Osteocyte (in vitro differentiated cells): ENCODE measurements at regions not wholly inside any gene's neighbourhood (a gene's known extent, or its start where the extent isn't known, plus 50 kb on each side); places are given as distances from the start of the nearest gene placed in this dataset.

ENCODE experiments used
- DNase-seq: peaks from one replicate; pipeline ENCODE4 v3.0.0; 2021; ENCODE audit warnings: mixed read lengths; ENCODE audit not compliant: unreplicated experiment; ENCODE audit errors: extremely low spot score
- H3K27ac Mint-ChIP-seq: one replicate; pipeline ENCODE4 v1.8.0; 2021; ENCODE audit warnings: mild to moderate bottlenecking, mixed read lengths; ENCODE audit not compliant: unreplicated experiment
- H3K27me3 Mint-ChIP-seq: one replicate; pipeline ENCODE4 v1.8.0; 2021; ENCODE audit warnings: mixed read lengths; ENCODE audit not compliant: unreplicated experiment
- H3K36me3 Mint-ChIP-seq: one replicate; pipeline ENCODE4 v1.8.0; 2021; ENCODE audit warnings: mixed read lengths; ENCODE audit not compliant: unreplicated experiment
- H3K4me1 Mint-ChIP-seq: one replicate; pipeline ENCODE4 v1.8.0; 2021; ENCODE audit warnings: mixed read lengths; ENCODE audit not compliant: unreplicated experiment
- H3K4me3 Mint-ChIP-seq: one replicate; pipeline ENCODE4 v1.8.0; 2021; ENCODE audit warnings: mild to moderate bottlenecking, moderate library complexity, mixed read lengths; ENCODE audit not compliant: unreplicated experiment
- H3K9me3 Mint-ChIP-seq: one replicate; pipeline ENCODE4 v1.8.0; 2021; ENCODE audit warnings: mixed read lengths; ENCODE audit not compliant: unreplicated experiment
- CTCF ChIP-seq: fragments of 200-600 bp; sonication (generic); IDR thresholded peaks from 2 replicates; pipeline ENCODE4 v1.5.0; 2021; ENCODE audit warnings: antibody characterized with exemption, mild to moderate bottlenecking, moderate library complexity

GRCh38 chr14:66237741-66238140 lies 248.4 kb upstream of the CCDC196 start:
- no peak for TF ChIP-seq CTCF
- H3K4me3 Mint-ChIP-seq, result no peak overlapping the region
- no peak overlapping the region for H3K27ac Mint-ChIP-seq
- no peak for DNase-seq
- peaks cover 14% of the 10 kb centered on the region for H3K9me3 Mint-ChIP-seq
- no peaks in the 10 kb centered on the region for H3K36me3 Mint-ChIP-seq
- no peaks in the 10 kb centered on the region for H3K27me3 Mint-ChIP-seq
- H3K4me1 Mint-ChIP-seq, result no peaks in the 10 kb centered on the region

GRCh38 chr14:66238969-66239368 lies 247.2 kb upstream of the CCDC196 start:
- H3K4me3 Mint-ChIP-seq, result no peak overlapping the region
- peaks cover 14% of the 10 kb centered on the region for H3K9me3 Mint-ChIP-seq
- H3K27me3 Mint-ChIP-seq, result no peaks in the 10 kb centered on the region
- no peaks in the 10 kb centered on the region for H3K4me1 Mint-ChIP-seq
- H3K36me3 Mint-ChIP-seq, result no peaks in the 10 kb centered on the region
- no peak overlapping the region for H3K27ac Mint-ChIP-seq
- TF ChIP-seq CTCF, result no peak
- DNase-seq, result no peak

GRCh38 chr14:66239589-66239988 lies 246.6 kb upstream of the CCDC196 start:
- DNase-seq, result no peak
- Mint-ChIP-seq H3K4me1 (no peaks in the 10 kb centered on the region), H3K36me3 (no peaks in the 10 kb centered on the region), H3K27ac (no peak overlapping the region), H3K4me3 (no peak overlapping the region), H3K27me3 (no peaks in the 10 kb centered on the region), H3K9me3 (peaks cover 14% of the 10 kb centered on the region)
- no peak for TF ChIP-seq CTCF

GRCh38 chr14:66240105-66240504 lies 246.1 kb upstream of the CCDC196 start:
- Mint-ChIP-seq H3K9me3 (peaks cover 14% of the 10 kb centered on the region), H3K4me1 (no peaks in the 10 kb centered on the region), H3K36me3 (no peaks in the 10 kb centered on the region), H3K27ac (no peak overlapping the region), H3K4me3 (no peak overlapping the region), H3K27me3 (no peaks in the 10 kb centered on the region)
- DNase-seq, result no peak
- no peak for TF ChIP-seq CTCF

- Mint-ChIP-seq H3K9me3 (peaks cover 14% of the 10 kb centered on the region), H3K27ac (no peak overlapping the region), H3K4me3 (no peak overlapping the region), H3K4me1 (no peaks in the 10 kb centered on the region), H3K36me3 (no peaks in the 10 kb centered on the region), H3K27me3 (no peaks in the 10 kb centered on the region)
- no peak for DNase-seq
- no peak for TF ChIP-seq CTCF
Observed at GRCh38 chr14:66242001-66242400, 244.2 kb upstream of the CCDC196 start.
